ENCODE measurements at regions not wholly inside any gene's neighbourhood (a gene's known extent, or its start where the extent isn't known, plus 50 kb on each side); places are given as distances from the start of the nearest gene placed in this dataset.

- CTCF ChIA-PET (ENCODE audit: low intra/inter-chr PET ratio): no interaction called here
- H3K9ac ChIP-seq (ENCODE audit: insufficient read depth in 1 of 2, low read depth in 2 of 2, low read length in 2 of 2): no peak overlapping the region
- in situ Hi-C loops (cut with MboI) (no loop called here), intact Hi-C loops (cut with micrococcal nuclease) (no loop called here)
- H3K9me1 ChIP-seq (ENCODE audit: control insufficient read depth, insufficient read depth, low read length): no peaks in the 10 kb centered on the region
- H4K20me1 ChIP-seq (replicated peaks; ENCODE audit: control insufficient read depth, insufficient read depth, low read length): no peaks in the 10 kb centered on the region
- no peak overlapping the region for H3K4me3 ChIP-seq
- no peaks in the 10 kb centered on the region for H3K36me3 ChIP-seq (ENCODE audit: control insufficient read depth, insufficient read depth, low read length)
- TF ChIP-seq CREM (IDR thresholded peaks at IDR 0.05; ENCODE audit: low read depth) (no peak), ZNF253 (CRISPR knock-in tag; conservative IDR thresholded peaks at IDR 0.05) (no peak), GTF2F1 (IDR thresholded peaks at IDR 0.05; ENCODE audit: low read depth, low read length) (no peak), TEAD1 (CRISPR knock-in tag; IDR thresholded peaks at IDR 0.05) (no peak), BRF1 (IDR thresholded peaks at IDR 0.05; ENCODE audit: borderline replicate concordance, extremely low read depth, insufficient read length) (no peak), ZC3H11A (IDR thresholded peaks at IDR 0.05; ENCODE audit: low read depth, low read length) (no peak), BRCA1 (IDR thresholded peaks at IDR 0.05) (no peak), BRCA1 (CRISPR knock-in tag; IDR thresholded peaks at IDR 0.05) (no peak), MYC (IDR thresholded peaks at IDR 0.05; ENCODE audit: low read depth, low read length) (no peak), MYC (CRISPR knock-in tag; IDR thresholded peaks at IDR 0.05; ENCODE audit: borderline replicate concordance, low read depth) (no peak), SNRNP70 (optimal IDR thresholded peaks at IDR 0.05; ENCODE audit: low read depth, low read length) (no peak), ZNF263 (CRISPR knock-in tag; IDR thresholded peaks at IDR 0.05; ENCODE audit: borderline replicate concordance) (no peak)
- TF ChIP-seq, protein P1, sequence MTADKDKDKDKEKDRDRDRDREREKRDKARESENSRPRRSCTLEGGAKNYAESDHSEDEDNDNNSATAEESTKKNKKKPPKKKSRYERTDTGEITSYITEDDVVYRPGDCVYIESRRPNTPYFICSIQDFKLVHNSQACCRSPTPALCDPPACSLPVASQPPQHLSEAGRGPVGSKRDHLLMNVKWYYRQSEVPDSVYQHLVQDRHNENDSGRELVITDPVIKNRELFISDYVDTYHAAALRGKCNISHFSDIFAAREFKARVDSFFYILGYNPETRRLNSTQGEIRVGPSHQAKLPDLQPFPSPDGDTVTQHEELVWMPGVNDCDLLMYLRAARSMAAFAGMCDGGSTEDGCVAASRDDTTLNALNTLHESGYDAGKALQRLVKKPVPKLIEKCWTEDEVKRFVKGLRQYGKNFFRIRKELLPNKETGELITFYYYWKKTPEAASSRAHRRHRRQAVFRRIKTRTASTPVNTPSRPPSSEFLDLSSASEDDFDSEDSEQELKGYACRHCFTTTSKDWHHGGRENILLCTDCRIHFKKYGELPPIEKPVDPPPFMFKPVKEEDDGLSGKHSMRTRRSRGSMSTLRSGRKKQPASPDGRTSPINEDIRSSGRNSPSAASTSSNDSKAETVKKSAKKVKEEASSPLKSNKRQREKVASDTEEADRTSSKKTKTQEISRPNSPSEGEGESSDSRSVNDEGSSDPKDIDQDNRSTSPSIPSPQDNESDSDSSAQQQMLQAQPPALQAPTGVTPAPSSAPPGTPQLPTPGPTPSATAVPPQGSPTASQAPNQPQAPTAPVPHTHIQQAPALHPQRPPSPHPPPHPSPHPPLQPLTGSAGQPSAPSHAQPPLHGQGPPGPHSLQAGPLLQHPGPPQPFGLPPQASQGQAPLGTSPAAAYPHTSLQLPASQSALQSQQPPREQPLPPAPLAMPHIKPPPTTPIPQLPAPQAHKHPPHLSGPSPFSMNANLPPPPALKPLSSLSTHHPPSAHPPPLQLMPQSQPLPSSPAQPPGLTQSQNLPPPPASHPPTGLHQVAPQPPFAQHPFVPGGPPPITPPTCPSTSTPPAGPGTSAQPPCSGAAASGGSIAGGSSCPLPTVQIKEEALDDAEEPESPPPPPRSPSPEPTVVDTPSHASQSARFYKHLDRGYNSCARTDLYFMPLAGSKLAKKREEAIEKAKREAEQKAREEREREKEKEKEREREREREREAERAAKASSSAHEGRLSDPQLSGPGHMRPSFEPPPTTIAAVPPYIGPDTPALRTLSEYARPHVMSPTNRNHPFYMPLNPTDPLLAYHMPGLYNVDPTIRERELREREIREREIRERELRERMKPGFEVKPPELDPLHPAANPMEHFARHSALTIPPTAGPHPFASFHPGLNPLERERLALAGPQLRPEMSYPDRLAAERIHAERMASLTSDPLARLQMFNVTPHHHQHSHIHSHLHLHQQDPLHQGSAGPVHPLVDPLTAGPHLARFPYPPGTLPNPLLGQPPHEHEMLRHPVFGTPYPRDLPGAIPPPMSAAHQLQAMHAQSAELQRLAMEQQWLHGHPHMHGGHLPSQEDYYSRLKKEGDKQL (CRISPR knock-in tag; IDR thresholded peaks at IDR 0.05; ENCODE audit: borderline replicate concordance): no peak
- TF ChIP-seq, protein P2, sequence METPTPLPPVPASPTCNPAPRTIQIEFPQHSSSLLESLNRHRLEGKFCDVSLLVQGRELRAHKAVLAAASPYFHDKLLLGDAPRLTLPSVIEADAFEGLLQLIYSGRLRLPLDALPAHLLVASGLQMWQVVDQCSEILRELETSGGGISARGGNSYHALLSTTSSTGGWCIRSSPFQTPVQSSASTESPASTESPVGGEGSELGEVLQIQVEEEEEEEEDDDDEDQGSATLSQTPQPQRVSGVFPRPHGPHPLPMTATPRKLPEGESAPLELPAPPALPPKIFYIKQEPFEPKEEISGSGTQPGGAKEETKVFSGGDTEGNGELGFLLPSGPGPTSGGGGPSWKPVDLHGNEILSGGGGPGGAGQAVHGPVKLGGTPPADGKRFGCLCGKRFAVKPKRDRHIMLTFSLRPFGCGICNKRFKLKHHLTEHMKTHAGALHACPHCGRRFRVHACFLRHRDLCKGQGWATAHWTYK (CRISPR knock-in tag; IDR thresholded peaks at IDR 0.05): no peak
- TF ChIP-seq, protein P3, sequence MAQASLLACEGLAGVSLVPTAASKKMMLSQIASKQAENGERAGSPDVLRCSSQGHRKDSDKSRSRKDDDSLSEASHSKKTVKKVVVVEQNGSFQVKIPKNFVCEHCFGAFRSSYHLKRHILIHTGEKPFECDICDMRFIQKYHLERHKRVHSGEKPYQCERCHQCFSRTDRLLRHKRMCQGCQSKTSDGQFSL (CRISPR knock-in tag; IDR thresholded peaks at IDR 0.05): no peak
- TF ChIP-seq, protein P3 (tag; IDR thresholded peaks at IDR 0.05): no peak
- no TSS peak for BruUV-seq (replicated peaks)
- H3K9me3 ChIP-seq (replicated peaks; ENCODE audit: control insufficient read depth, insufficient read depth, low read depth, low read length): no peaks in the 10 kb centered on the region
- no peaks in the 10 kb centered on the region for H3K27me3 ChIP-seq (ENCODE audit: control insufficient read depth in 2 of 2, insufficient read depth in 2 of 2, low read length in 2 of 2)
- H3K79me2 ChIP-seq (ENCODE audit: control insufficient read depth, insufficient read depth, low read length): no peaks in the 10 kb centered on the region
- no peak overlapping the region for H3K4me2 ChIP-seq (ENCODE audit: insufficient read depth, low read length)
- H3K27ac ChIP-seq (ENCODE audit: extremely low read depth, low read depth, low read length): no peak overlapping the region
- POLR2A ChIA-PET: no interaction called here
- ATAC-seq (no peak), FAIRE-seq (no peak), DNase-seq (ENCODE audit: extremely low read depth in 1 of 4, low spot score in 3 of 4) (no peak)
- H3K4me1 ChIP-seq (replicated peaks in 1 of 2; ENCODE audit: control insufficient read depth in 2 of 2, insufficient read depth in 2 of 2, low read length in 2 of 2): no peaks in the 10 kb centered on the region
- H2AFZ ChIP-seq (ENCODE audit: low read depth, low read length): no peak overlapping the region
Observed at GRCh38 chr7:126210707-126211106, 1042.0 kb downstream of the GRM8 start.
